GM19452 (cell line): ENCODE measurements at regions not wholly inside any gene's neighbourhood (a gene's known extent, or its start where the extent isn't known, plus 50 kb on each side); places are given as distances from the start of the nearest gene placed in this dataset.
"Not testable (repeated sequence)": the region's sequence is repeated elsewhere in the genome, so short reads cannot be mapped to it uniquely, and the experiment has no call there.

Experiments used
- ATAC-seq: cut with Tn5 transposase; IDR thresholded peaks from one replicate; pipeline ENCODE4 v1.9.1; 2021; ENCODE audit not compliant: unreplicated experiment

DNA sequence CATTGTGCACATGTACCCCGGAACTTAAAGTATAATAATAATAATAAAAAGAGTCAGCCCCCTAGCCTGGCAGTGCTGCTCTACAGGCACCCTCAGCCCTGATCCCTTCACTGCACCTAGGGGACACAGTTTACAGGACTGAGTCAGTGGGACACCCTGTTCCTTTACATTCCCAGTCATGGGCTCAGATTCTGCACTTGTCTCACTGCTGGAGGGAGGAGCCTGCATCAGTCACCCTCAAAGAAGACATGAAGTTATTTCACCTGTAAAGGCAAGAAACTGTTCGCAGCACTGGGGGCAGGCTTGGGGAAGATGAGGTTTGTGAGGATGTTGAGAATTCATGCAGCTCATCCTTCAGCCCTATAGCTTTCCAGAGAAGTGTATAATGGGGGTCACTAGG lies 50.7 kb upstream of the VPREB1 start:
- ATAC-seq: no peak

DNA sequence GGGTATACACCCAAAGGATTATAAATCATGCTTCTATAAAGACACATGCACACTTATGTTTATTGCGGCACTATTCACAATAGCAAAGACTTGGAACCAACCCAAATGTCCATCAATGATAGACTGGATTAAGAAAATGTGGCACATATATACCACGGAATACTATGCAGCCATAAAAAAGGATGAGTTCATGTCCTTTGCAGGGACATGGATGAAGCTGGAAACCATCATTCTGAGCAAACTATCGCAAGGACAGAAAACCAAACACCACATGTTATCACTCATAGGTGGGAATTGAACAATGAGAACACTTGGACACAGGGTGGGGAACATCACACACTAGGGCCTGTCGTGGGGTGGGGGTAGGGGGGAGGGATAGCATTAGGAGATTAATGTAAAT lies 51.1 kb upstream of the VPREB1 start:
- ATAC-seq: not testable (repeated sequence)

DNA sequence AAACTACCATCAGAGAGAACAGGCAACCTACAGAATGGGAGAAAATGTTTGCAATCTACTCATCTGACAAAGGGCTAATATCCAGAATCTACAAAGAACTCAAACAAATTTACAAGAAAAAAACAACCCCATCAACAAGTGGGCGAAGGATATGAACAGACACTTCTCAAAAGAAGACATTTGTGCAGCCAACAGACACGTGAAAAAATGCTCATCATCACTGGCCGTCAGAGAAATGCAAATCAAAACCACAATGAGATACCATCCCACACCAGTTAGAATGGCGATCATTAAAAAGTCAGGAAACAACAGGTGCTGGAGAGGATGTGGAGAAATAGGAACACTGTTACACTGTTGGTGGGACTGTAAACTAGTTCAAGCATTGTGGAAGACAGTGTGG lies 51.6 kb upstream of the VPREB1 start:
- not testable (repeated sequence) for ATAC-seq

DNA sequence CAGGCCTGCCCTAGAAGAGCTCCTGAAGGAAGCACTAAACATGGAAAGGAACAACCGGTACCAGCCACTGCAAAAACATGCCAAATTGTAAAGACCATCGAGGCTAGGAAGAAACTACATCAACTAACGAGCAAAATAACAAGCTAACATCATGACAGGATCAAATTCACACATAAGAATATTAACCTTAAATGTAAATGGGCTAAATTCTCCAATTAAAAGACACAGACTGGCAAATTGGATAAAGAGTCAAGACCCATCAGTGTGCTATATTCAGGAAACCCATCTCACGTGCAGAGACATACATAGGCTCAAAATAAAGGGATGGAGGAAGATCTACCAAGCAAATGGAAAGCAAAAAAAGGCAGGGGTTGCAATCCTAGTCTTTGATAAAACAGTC lies 54.8 kb upstream of the VPREB1 start:
- not testable (repeated sequence) for ATAC-seq

DNA sequence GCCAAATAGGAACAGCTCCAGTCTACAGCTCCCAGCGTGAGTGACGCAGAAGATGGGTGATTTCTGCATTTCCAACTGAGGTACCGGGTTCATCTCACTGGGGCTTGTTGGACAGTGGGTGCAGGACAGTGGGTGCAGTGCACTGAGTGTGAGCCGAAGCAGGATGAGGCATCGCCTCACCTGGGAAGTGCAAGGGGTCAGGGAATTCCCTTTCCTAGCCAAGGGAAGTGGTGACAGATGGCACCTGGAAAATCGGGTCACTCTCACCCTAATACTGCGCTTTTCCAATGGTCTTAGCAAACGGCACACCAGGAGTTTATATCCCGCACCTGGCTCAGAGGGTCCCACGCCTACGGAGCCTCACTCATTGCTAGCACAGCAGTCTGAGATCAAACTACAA lies 56.7 kb upstream of the VPREB1 start:
- not testable (repeated sequence) for ATAC-seq

DNA sequence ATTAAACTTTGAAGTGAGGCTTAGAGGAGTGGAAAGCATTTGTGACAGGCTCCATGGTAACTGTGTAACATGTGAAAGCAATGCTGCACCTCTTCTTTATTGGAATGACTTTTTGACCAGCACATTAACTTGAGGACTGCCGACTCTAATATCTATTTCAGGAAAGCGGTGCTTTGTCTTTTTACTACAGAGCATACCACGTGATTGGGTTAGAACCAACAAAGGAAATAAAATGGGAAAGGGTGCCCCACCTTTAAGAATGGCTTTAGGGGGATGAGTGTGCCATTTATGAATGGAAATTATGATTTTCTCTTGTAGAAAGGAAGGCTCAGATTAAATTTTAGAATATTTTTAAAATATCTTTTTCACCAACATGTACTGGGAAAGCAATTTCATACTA lies 57.3 kb upstream of the VPREB1 start:
- ATAC-seq: no peak

DNA sequence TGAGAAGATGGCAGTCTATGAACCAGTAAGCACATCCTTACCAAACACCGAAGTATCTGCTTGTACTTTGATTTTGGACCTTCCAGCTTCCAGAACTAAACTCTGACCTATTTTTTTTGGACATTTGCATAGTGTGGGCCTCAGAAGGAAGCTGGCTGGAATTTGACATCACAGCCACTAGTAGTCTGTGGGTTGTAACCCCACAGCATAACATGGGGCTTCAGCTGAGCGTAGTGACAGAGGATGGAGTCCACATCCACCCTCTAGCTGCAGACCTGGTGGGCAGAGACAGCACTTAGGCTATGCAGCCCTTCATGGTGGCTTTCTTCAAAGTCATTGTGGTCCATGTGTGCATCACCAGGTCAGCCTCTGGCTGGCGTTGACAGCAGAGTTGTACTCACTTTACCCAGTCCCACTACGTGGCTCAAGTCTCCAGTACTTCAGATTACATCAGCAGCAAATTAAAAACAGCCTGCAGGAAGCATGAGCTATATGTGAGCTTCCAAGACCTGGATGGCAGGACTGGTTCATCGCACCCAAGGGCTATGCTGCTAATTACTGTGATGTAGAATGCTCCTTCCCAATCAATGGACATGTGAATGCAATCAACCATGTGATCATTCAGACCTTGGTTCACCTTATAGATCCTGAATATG lies 58.6 kb upstream of the VPREB1 start:
- ATAC-seq: no peak

DNA sequence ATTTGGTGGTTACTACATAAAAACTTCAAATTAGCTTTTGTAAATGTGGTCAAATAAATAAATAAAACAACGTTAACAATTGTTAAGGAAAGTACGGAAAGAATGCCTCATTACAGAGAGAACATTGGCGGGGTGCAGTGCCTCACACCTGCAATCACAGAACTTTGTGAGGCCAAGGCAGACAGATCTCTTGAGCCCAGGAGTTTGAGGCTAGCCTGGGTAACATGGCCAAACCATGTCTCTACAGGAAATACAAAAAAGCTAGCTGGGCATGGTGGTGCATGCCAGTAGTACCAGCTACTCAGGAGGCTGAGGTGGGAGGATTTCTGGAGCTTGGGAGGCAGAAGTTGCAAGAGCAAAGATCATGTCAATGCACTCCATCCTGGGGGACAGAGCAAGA lies 59.4 kb upstream of the VPREB1 start:
- no peak for ATAC-seq

DNA sequence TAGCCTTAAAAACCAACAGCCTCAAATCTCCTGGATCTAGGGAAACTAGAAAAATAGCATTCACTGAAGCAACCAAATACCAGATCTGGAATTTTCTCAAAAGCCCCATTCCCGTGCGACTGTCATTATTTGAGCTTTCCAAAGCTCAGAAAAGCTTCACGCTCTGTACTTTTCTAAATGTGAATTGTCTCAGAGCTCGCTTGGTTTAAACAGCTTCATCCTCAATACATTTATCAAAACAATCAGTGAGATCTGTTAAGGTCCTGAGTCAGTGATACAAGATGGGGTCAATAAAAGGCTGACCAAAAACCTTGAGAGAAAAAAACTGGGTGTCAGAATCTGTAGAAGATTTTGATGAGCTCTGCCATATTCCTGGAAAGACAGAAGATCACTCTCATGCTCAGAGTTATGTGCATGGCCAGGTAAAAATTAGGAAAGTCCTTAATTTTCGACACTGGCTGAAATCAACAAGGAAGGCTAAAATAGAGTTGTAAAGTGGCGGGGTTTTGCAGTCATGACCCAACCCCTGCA lies 60.2 kb upstream of the VPREB1 start:
- ATAC-seq: no peak

DNA sequence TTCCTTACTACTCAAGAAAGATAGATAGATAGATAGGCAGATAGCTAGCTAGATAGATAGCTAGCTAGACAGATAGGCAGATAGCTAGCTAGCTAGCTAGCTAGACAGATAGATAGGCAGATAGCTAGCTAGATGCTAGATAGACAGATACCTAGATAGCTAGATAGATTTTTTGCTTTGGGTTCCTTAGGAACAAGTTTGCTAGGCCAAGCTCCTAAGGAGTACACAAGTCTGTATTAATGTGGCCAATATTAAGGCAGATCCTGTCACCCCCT lies 61.7 kb upstream of the VPREB1 start:
- ATAC-seq: no peak

DNA sequence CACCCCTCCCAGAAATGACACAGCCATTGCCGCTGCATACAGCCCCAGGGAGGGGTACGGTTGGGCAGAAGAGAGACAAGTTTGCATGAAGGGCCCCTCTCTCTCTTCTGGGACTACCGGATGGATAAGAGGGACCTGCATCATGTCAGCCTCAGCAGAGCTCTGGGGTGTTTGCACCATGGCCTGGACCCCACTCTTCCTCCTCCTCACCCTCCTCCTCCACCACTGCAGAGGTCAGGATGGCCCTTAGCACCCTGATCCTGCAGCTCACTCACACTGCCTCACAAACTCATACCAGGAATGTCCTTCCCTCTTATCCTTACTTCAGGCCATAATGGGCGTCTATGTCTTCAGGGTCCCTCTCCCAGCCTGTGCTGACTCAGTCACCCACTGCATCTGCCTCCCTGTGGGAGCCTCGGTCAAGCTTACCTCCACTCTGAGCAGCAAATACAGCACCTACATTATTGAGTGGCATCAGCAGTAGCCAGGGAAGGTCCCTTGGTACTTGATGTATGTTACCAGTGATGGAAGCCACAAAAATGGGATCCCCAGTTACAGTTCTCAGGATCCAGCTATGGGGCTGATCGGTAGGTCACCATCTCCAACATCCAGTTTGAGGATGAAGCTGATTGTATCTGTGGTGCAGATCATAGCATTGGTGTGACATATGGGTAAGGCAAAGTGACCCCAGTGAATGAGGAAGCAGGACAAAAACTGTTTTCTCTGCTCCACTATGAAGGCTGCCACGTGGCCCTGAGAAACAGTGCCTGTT lies 62.2 kb upstream of the VPREB1 start:
- no peak for ATAC-seq

DNA sequence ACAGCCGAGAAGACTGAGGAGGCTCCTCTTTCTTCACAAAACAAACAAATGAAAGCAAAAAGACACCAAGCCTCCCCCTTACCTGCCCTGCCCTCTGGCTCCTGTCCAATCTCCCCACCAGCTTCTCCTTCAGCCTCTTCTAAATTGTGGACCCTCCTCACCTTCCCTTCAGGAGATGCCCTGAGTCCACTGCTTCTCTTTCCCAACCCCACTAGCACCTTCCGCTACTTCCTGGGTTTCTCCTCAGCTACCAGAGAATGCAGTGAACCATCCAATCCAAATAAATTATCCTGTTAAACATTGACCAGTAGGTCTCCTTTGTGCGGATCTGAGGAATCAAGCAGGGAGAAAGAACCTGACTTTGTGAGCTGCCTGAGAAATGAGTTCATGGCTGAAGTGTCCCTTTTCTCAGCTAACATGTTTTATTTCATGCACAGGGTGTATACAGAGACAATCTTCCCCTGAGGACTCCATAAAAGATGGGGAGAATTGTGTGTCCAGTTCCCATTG lies 63.2 kb upstream of the VPREB1 start:
- no peak for ATAC-seq

DNA sequence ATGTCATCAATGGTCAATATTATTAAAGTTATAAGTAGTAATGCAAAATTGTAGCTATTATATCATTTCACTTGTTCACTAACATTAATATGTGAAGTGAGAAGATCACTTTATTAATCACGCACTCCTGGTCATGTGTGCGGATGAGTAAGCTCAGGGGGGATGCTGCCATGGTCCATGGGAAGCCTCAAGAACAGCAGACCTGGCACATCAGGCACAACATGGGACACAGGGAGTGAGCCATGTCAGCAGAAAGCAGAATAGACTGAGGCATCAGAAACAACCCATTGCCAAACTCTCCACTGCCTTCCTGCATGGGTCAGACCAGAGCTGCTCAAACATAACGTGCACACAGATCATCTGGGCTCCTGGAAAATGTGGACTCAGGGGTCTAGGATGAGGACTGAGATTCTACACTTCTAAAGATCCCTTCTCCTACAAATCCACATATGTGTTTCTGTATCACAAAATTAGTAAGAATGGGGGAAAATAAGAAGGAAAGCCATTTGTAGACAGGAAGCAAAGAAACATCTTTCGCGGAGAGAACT lies 63.8 kb upstream of the VPREB1 start:
- no peak for ATAC-seq

DNA sequence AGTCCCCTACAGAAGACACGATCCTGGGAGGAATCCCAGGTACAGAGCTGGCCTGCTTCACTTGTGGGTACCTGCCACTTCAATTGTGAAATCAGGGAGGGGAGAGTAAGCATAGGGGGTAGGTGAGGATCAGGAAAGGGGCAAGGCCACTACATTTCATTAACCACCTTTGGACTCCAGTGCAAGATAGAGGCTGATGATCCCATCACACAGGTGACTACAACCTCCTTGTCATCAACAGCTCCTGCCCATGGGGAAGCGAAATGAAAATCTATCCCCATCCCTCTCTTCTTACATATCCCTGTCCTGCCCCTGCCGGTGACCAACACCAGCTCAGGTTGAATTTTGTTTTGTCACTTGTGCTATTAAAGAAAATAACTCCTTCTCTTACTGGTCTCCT lies 64.7 kb upstream of the VPREB1 start:
- ATAC-seq: no peak

DNA sequence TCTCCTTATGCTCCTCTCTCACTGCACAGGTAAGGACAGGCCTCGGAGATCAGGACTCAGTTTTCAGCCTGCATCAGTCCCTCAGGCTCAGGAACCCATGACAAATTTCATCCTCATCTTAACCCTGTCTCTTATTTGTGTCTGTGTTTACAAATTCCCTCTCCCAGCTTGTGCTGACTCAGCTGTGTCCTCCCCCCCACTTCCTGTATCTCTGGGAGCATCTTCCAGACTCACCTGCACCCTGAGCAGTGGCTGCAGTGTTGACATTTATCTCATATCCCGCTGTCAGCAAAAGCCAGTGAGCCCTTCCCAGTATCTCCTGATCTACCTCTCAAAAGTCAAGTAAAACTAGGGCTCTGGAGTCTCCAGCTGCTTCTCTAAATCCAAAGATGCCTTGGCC lies 65.6 kb upstream of the VPREB1 start:
- ATAC-seq: no peak

DNA sequence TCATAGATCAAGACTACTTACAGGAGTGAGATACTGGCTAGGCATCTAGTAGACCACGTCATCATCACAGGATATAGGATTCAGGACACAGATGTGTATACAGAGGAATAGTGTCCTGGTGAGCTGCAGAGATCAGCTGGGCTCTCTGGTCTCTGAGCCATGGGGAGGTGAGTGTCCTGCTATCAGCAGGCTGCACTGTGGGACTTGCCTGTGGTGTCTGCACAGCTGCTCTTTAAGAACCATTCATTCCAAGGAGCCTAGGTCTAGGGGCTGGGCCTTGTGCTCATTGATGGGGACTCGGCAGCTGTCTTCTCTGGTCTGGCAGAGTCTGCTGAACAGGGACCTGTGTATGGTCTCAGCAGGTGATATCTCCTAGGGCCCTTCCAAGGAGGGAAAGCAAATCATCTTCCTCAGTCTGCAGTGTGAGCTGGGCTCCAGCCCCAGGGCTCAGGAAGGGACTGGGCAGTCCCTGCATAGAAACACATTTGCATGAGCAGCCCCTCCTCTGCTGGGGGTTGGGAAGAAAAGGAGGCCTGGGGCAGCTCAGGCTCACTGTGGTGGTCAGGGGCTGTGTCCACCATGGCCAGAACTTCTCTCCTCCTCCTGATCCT lies 66.1 kb upstream of the VPREB1 start:
- no peak for ATAC-seq

DNA sequence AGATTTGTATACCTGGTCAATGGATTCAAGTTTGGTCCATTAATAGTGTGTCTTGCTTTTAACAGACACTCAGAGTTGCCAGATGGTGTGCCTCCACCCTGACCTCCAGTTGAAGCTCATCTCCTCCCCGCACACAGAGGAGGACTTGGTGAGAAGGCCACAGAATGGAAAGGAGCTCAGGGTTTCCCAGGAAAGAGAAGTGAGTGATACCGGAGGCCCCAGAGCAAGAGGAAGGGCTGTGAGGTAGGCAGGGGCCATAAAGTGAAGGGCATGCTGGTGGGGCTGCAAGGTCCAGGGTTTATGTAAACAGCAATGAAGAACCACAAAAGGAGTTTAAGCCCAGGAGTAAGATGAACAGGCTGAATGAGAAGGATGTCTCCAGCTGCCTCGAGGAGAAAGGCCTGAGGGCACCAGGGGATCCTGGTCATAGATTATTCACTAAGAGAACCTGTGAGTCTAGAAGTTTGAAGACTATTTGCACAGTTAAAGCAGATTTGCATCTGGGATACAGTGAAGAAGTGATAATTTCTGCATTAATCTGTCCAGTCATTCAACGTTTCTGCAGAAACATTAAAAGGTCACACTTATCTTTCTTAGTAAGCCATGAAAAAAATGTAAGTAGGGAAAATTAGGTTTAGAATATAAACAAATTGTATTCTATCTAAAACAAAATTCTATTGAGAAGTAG lies 67.5 kb upstream of the VPREB1 start:
- no peak for ATAC-seq

DNA sequence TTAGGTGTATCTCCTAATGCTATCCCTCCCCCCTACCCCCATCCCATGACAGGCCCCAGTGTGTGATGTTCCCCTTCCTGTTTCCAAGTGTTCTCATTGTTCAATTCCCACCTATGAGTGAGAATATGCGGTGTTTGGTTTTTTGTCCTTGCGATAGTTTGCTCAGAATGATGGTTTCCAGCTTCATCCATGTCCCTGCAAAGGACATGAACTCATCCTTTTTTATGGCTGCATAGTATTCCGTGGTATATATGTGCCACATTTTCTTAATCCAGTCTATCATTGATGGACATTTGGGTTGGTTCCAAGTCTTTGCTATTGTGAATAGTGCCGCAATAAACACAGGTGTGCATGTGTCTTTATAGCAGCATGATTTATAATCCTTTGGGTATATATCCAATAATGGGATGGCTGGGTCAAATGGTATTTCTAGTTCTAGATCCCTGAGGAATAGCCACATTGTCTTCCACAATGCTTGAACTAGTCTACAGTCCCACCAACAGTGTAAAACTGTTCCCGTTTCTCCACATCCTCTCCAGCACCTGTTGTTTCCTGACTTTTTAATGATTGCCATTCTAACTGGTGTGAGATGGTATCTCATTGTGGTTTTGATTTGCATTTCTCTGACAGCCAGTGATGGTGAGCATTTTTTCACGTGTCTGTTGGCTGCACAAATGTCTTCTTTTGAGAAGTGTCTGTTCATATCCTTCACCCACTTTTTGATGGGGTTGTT lies 71.5 kb upstream of the VPREB1 start:
- ATAC-seq: not testable (repeated sequence)

DNA sequence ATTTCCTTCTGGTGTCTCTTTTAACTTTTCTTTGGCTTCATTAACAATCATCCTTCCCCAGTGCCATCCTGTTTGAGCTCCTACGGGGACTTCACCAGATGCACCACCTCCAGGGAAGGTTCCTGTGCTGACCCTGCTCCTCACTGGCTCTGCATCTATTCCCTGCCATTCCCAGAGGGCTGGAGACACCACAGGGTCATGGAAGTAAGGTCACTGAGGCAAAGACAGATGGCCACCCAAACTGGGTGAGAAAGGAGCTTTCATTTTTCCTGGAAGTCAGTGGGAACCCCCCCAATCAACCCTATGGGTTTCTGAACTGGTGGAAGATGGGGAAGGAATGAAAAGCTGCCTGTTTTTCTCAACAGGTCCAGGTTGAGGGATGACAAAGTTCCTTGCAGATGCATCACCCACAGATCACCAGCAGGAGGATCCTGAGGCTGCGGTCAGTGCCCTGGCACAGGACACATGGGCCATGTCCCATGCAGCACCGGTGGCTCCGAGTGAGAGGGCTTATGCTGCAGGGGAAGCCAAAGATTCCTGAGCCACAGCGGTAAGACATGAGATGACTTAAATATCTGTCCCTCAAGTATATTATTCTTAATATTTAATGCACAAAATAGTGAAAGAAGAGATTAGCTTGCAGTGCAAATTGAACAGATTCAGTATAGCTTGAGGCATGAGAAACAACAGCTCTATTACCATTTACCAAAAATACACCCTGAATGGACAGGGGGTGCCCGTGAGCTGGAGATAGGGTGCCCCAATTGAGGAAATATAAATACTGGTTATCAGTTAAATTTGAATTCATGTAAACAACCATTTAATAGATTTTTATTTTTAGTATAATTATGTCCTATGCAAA lies 73.0 kb upstream of the VPREB1 start:
- ATAC-seq: no peak

DNA sequence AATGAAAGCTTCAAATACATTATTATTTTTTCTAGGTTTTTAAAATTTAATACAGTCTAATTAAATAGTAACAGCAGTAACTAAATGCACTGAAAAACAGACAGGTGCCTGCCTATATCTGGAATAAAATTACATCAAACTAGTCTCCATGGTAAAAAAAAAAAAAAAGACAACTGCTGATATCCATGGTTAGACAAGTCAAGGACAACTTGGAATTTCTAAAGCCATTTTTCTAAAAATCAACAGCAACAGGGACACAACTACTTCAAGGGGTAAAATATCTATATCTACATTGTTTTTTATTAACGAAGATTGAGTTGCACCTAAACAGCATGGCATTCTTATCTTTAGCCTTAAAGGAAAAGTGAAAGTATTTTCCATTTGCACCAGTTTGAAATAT lies 74.7 kb upstream of the VPREB1 start:
- no peak for ATAC-seq
